GM12878 (cell line): ENCODE measurements at regions not wholly inside any gene's neighbourhood (a gene's known extent, or its start where the extent isn't known, plus 50 kb on each side); places are given as distances from the start of the nearest gene placed in this dataset.

Experiments used
- ATAC-seq: fragments of 200-7000 bp; cut with Tn5 transposase; 3 replicates; pipeline ENCODE4 v1.9.1; 2020; ENCODE audit warnings: mild to moderate bottlenecking, moderate library complexity
- BruUV-seq: library from RNA; stranded (reverse); fragments of 400-500 nt; replicated peaks from 2 replicates; lab custom pipeline; 2021; lab: Mats Ljungman, UMichigan
- CTCF ChIA-PET: fragments of 300-600 bp; sonication (Branson Sonifier 250); formaldehyde crosslinking; extraction: SDS; loops from one replicate; lab custom pipeline; 2021; ENCODE audit warnings: inconsistent platforms; lab: Yijun Ruan, JAX
- POLR2A ChIA-PET: fragments of 350-600 bp; formaldehyde crosslinking; extraction: SDS; loops from one replicate; lab custom pipeline; 2021; ENCODE audit warnings: inconsistent platforms; lab: Charles Lee
- RAD21 ChIA-PET: fragments of 300-600 bp; sonication (Branson Sonifier 250); formaldehyde crosslinking; loops from one replicate; lab custom pipeline; 2023; ENCODE audit warnings: antibody characterized with exemption; ENCODE audit not compliant: unreplicated experiment; lab: Charles Lee
- SMC1A ChIA-PET: fragments of 300-600 bp; sonication (Branson Sonifier 250); formaldehyde crosslinking; loops from one replicate; lab custom pipeline; 2023; ENCODE audit not compliant: unreplicated experiment, uncharacterized antibody; lab: Charles Lee
- DNase-seq: peaks from one replicate; pipeline ENCODE4 v3.0.0-alpha.2; 2011; ENCODE audit warnings: low read depth, low spot score
- FAIRE-seq: peaks from 3 replicates; lab custom pipeline; 2011; peaks lifted over from hg19 to GRCh38; lab: Jason Lieb, UNC
- H2AFZ ChIP-seq: 2 replicates; pipeline ENCODE4 v1.6.0; 2011; ENCODE audit warnings: low read depth, low read length, control low read depth; ENCODE audit not compliant: control insufficient read depth
- H3K27ac ChIP-seq: 2 replicates; pipeline ENCODE4 v1.5.1; 2011; ENCODE audit warnings: control low read depth; ENCODE audit not compliant: control insufficient read depth, insufficient read depth
- H3K27me3 ChIP-seq, 2 experiments: replicated peaks in 1 of 2; 2 replicates each; pipeline versions ENCODE4 v1.6.0 to v1.6.1; 2011; ENCODE audit warnings: low read length in 1 of 2; ENCODE audit not compliant: control insufficient read depth in 2 of 2, insufficient read depth in 2 of 2
- H3K36me3 ChIP-seq, 2 experiments: 2 replicates each; pipeline ENCODE4 v1.5.1; 2011; ENCODE audit warnings: low read length in 1 of 2; ENCODE audit not compliant: control insufficient read depth in 2 of 2, insufficient read depth in 2 of 2
- H3K4me1 ChIP-seq: 2 replicates; pipeline ENCODE4 v1.6.1; 2011; ENCODE audit warnings: mild to moderate bottlenecking, low read length, moderate library complexity, mixed read lengths; ENCODE audit not compliant: control insufficient read depth, insufficient read depth
- H3K4me2 ChIP-seq: 2 replicates; pipeline ENCODE4 v1.6.0; 2011; ENCODE audit warnings: control low read depth; ENCODE audit not compliant: control insufficient read depth, insufficient read depth
- H3K4me3 ChIP-seq: fragments of 200-600 bp; sonication (generic); 2 replicates; pipeline ENCODE4 v1.5.1; 2016
- H3K79me2 ChIP-seq: 2 replicates; pipeline ENCODE4 v1.6.0; 2011; ENCODE audit warnings: low read length; ENCODE audit not compliant: control insufficient read depth, insufficient read depth
- H3K9ac ChIP-seq: 2 replicates; pipeline ENCODE4 v1.8.0; 2011; ENCODE audit warnings: low read length, control low read depth, mixed read lengths; ENCODE audit not compliant: control insufficient read depth, insufficient read depth
- H3K9me3 ChIP-seq: replicated peaks from 3 replicates; pipeline ENCODE4 v1.5.1; 2011; ENCODE audit warnings: mild to moderate bottlenecking, low read length; ENCODE audit not compliant: control insufficient read depth, insufficient read depth
- H4K20me1 ChIP-seq: 2 replicates; pipeline ENCODE4 v1.6.0; 2011; ENCODE audit not compliant: control insufficient read depth, insufficient read depth
- BHLHE40 ChIP-seq, 2 experiments: fragments of 450-650 bp in 1 of 2; IDR thresholded peaks; 2 replicates each; pipeline ENCODE4 v1.6.1; 2011 to 2017; ENCODE audit warnings: low read depth in 2 of 2, borderline replicate concordance in 1 of 2, improper control_type of control experiment in 1 of 2, low read length in 1 of 2, mild to moderate bottlenecking in 1 of 2
- CHD4 ChIP-seq: fragments of 200-600 bp; sonication (generic); IDR thresholded peaks from 2 replicates; pipeline ENCODE4 v1.6.1; 2016; ENCODE audit warnings: mild to moderate bottlenecking
- CREB1 ChIP-seq: IDR thresholded peaks from 2 replicates; pipeline ENCODE4 v1.6.1; 2012; ENCODE audit warnings: low read depth, mild to moderate bottlenecking, inconsistent platforms
- FOS ChIP-seq: IDR thresholded peaks from 3 replicates; pipeline ENCODE4 v1.6.1; 2011; ENCODE audit warnings: borderline replicate concordance; ENCODE audit not compliant: insufficient read length; ENCODE audit errors: extremely low read depth
- FOXM1 ChIP-seq: IDR thresholded peaks from 2 replicates; pipeline ENCODE4 v1.6.1; 2012; ENCODE audit warnings: low read depth, mild to moderate bottlenecking, inconsistent platforms, low read length, moderate library complexity
- IKZF1 ChIP-seq: fragments of 450-650 bp; conservative IDR thresholded peaks from 2 replicates; pipeline ENCODE4 v1.6.1; 2017; ENCODE audit warnings: antibody characterized with exemption, mild to moderate bottlenecking
- JUNB ChIP-seq: IDR thresholded peaks from 2 replicates; pipeline ENCODE4 v1.6.1; 2016; ENCODE audit warnings: antibody characterized with exemption, mild to moderate bottlenecking
- MTA3 ChIP-seq: IDR thresholded peaks from 2 replicates; pipeline ENCODE4 v1.6.1; 2012; ENCODE audit warnings: low read length, inconsistent platforms, borderline replicate concordance
- MYC ChIP-seq: IDR thresholded peaks from 2 replicates; pipeline ENCODE4 v1.6.1; 2011; ENCODE audit warnings: mild to moderate bottlenecking, low read length, moderate library complexity, inconsistent platforms; ENCODE audit not compliant: insufficient read depth, insufficient replicate concordance, insufficient read length, severe bottlenecking
- PKNOX1 ChIP-seq: fragments of 450-650 bp; IDR thresholded peaks from 2 replicates; pipeline ENCODE4 v1.6.1; 2016; ENCODE audit warnings: mild to moderate bottlenecking
- PML ChIP-seq: IDR thresholded peaks from 2 replicates; pipeline ENCODE4 v1.6.1; 2012; ENCODE audit warnings: low read length, inconsistent platforms
- POLR2A ChIP-seq: IDR thresholded peaks from 2 replicates; pipeline ENCODE4 v1.6.1; 2011; ENCODE audit warnings: low read depth, mild to moderate bottlenecking, low read length
- REST ChIP-seq: IDR thresholded peaks from 2 replicates; pipeline ENCODE4 v1.6.1; 2012; ENCODE audit warnings: mild to moderate bottlenecking, low read depth, low read length
- SREBF1 ChIP-seq: IDR thresholded peaks from 2 replicates; pipeline ENCODE4 v1.6.1; 2012; ENCODE audit warnings: mild to moderate bottlenecking, low read length
- TAF1 ChIP-seq: IDR thresholded peaks from 2 replicates; pipeline ENCODE4 v1.6.1; 2011; ENCODE audit warnings: mild to moderate bottlenecking, low read depth, low read length, borderline replicate concordance
- TARDBP ChIP-seq: IDR thresholded peaks from 2 replicates; pipeline ENCODE4 v1.6.1; 2016; ENCODE audit warnings: borderline replicate concordance
- TBL1XR1 ChIP-seq: IDR thresholded peaks from 2 replicates; pipeline ENCODE4 v1.6.1; 2012; ENCODE audit warnings: low read depth, low read length, improper control_type of control experiment
- WRNIP1 ChIP-seq: IDR thresholded peaks from 2 replicates; pipeline ENCODE4 v1.6.1; 2011; ENCODE audit warnings: low read depth, low read length, improper control_type of control experiment, borderline replicate concordance
- ZNF274 ChIP-seq: IDR thresholded peaks from one replicate; pipeline ENCODE4 v1.8.0; 2011; ENCODE audit not compliant: insufficient read length, insufficient read depth
- WGBS: methylation state at CpG from one replicate; pipeline ENCODE4 v1.1.6; 2016; ENCODE audit warnings: low lambda C conversion rate; ENCODE audit not compliant: insufficient replicate concordance, insufficient coverage; ENCODE audit errors: missing lambda C conversion rate; 5-methylcytosine and 5-hydroxymethylcytosine counted together
- in situ Hi-C: fragments of 300-500 bp; cut with MboI; formaldehyde crosslinking; loops from 9 replicates; pipeline ENCODE4 v1.14.3; 2018; ENCODE audit warnings: mixed read lengths
- intact Hi-C: fragments of 100-400 bp; cut with micrococcal nuclease; formaldehyde crosslinking; loops from one replicate; pipeline ENCODE4 v1.14.2; 2022; ENCODE audit not compliant: unreplicated experiment

- ChIA-PET RAD21 (no interaction called here), SMC1A (no interaction called here), CTCF (no interaction called here), POLR2A (no interaction called here)
- Histone ChIP-seq H4K20me1 (no peaks in the 10 kb centered on the region), H3K79me2 (no peaks in the 10 kb centered on the region), H3K27ac (no peak overlapping the region), H3K9ac (no peak overlapping the region), H3K27me3 (no peaks in the 10 kb centered on the region), H3K4me3 (no peak overlapping the region), H3K36me3 (no peaks in the 10 kb centered on the region), H3K9me3 (no peaks in the 10 kb centered on the region; the same call in 2 of the 3 replicates), H2AFZ (no peak overlapping the region), H3K4me1 (no peaks in the 10 kb centered on the region), H3K4me2 (no peak overlapping the region)
- intact Hi-C loops (no loop called here), in situ Hi-C loops (no loop called here)
- DNase-seq (no peak), ATAC-seq (no peak), FAIRE-seq (no peak)
- 7% methylated on average over 7 of the region's 7 CpGs for WGBS
- no TSS peak for BruUV-seq
- TF ChIP-seq SREBF1 (no peak), IKZF1 (no peak), CHD4 (no peak), JUNB (no peak), TBL1XR1 (no peak), PKNOX1 (no peak), CREB1 (no peak), POLR2A (no peak), TARDBP (no peak), FOXM1 (no peak), ZNF274 (no peak), REST (no peak), MYC (no peak), FOS (no peak), MTA3 (no peak), TAF1 (no peak), PML (no peak), BHLHE40 (IDR thresholded peaks at IDR 0.05; ENCODE audit: borderline replicate concordance in 1 of 2, low read depth in 2 of 2, low read length in 1 of 2) (no peak), WRNIP1 (no peak)
Measured at GRCh38 chr5:2251298-2251697, 368.6 kb upstream of the IRX4 start.
